HPDE6-E6E7 (cell line): ENCODE measurements at regions not wholly inside any gene's neighbourhood (a gene's known extent, or its start where the extent isn't known, plus 50 kb on each side); places are given as distances from the start of the nearest gene placed in this dataset.

Source experiments
- DNase-seq: peaks from one replicate; pipeline ENCODE4 v3.0.0; 2011; ENCODE audit warnings: missing footprints; ENCODE audit errors: extremely low spot score

DNA sequence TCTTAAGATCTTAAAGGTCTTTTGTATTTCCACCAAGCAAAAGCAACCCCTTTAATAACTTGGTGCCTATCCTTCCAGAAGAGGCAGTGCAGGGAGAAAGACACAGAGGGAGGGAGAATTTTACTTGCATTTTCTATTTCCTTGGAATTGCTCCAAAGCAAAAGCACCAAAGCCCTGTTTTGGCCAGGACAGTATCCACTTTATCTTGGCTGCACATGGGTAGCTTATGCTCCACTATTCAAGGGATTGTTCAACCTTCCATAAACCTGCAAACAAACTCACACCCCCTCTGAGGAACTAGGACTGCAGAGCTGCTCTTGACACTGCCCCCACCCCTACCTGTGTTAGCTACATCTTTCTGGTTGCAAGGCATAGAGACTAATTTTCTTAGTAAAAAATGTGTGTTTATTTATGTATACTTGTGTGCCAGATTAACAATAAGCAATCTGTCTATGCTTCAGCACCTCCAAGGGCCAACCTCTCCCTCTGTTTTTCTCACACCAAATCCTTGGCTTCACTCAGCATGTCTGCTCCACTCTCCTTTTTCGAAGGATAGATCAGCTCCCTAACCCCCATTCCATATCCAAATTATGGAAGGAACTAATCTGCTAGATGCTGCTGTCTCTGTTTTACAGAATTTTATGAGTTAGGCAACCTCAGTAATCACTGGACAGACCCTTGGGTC is 68.1 kb upstream of the KLF12 start:
- no peak for DNase-seq

DNA sequence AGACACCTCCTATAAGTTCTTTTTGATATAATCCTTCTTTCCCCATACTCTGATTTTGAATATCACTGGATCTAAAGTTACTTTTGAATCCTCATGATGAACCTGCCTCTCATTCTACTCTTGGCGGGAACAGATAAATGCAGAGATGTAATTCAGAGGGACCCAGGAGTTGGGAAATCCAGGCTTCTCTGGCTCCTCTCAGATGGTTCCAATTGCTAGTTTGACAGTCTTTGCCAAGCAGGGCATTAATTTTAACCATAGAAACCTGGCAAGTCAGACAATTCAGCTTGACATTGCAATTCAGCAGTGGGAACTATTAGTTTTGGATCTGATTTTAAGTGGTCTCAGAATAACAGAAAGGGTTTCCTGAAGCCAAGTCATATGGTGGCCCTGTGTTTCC is 67.3 kb upstream of the KLF12 start:
- no peak for DNase-seq

DNA sequence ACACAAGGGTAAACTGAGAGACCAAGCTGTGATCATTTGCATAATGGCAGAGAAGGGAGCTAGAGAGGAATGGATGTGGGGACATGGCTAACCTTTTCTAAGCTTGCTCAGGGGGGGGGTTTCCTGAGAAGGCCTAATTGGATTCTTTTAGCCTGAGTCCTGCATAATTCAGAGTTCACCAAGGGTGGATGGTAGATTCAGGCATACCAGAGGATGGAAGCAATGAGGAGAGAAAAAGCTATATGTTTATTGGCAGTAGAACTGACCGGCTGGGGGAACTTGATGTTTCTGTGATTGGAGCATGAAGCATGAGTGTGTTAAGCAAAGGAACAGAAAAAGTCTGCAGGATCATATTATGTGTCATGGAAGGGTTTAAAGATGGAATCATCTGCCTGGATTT is 65.9 kb upstream of the KLF12 start:
- no peak for DNase-seq

DNA sequence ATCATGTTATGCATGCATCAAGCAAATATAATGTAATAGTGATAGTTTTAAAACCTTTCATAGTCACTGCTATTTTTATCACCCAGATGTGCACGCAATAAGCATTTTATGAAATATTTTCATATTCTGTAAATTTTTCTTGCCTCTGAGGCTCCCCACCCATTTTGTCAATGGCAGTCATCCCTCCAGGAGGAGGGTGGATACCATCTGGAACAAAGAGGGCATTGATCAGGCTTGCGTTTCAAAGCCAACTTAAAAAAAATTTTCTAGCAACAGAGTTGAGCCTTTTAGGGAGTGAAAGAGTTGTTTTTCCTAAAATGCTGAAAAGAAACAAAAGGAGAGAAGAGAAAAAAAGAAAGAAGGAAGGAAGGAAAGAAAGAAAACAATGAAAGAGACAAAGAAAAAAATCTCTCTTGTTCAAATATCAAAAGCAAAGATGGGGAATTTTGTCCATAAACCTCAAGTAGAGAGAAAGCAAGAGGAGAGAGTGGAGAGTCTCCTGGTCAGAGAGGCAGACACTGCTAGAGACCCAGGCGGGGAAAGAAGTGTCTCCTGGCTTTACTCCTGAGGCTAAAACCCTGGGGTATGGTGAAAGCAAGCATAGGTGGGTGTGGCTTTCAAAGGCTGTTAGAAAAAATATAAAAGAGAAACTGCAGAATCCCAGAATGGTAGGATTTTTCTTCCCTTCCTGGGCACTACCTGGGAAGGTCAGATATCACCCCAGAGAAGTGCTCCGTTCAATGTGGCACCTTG is 63.6 kb upstream of the KLF12 start:
- DNase-seq: no peak

DNA sequence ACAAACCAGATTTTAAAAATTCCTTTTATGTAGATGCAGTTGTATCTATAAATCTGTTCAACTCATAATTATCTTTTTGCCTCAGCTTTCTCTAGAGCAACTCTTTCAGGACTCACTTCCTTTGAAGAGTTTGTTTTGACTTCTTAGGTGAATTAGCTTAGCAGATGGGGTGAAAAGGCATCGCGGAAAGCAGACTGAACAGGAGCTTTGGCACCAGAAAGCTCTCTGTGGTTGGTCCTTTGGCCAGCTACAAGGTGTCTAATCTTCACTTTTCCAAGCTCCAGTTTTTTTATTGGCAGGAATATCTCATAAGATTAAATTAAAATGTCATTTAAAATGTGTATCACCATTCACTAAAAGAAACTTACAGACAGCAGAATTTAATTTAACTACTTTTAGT is 60.6 kb upstream of the KLF12 start:
- DNase-seq: no peak

DNA sequence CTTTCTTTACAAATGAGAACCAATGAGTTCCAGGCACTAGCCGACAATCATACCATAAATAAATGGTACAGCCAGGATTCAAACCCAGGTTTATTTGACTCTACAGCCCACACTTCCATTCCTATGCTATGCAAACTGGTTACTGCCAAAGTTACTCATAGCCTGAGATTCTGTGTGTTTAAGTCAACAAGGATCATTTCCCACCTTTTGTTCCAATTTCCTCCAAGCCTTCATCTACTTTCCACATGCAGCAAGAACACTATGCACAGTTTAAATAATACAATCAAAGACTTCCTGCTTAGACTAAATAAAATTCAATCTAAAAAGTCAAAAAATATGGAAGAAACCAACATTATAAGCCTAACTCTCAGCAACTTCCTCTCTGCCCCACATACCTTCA is 59.2 kb upstream of the KLF12 start:
- DNase-seq: no peak

DNA sequence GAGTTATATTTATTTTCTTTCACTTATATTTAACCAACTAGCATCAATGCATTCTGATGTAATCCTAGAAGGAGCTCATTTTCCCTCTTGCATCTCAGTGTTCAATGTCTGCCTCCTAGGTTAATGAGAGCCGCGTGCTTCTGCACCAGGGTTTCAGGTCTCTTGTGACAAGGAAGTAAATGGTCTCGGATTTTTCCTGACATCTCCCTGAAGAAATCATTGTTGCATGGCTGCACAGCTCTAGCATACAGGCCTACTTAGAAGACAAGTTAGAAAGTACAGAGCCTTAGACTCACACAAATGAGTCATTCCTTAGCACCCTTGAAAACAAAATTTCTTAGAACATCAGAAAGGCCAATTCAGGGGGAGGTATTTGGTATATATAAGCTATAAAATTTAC is 57.2 kb upstream of the KLF12 start:
- DNase-seq: no peak

DNA sequence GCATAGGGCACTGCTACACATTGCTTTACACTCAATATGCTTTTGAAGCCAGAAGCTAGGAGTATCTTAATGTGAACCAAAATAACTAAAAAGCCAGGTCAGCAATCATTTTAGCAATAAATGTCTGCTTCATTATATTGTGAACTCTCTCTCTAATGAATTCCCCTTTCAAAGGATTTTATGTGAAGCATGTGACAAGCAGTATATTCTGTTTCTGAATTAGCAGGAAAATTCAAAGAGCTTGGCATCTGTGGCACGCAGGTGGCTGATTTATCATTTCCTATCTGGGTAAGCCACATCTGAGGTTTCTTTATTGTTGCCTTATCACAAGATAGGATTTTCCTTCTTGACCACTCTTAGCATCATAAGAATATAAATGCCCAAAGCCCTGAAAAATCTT is 56.8 kb upstream of the KLF12 start:
- no peak for DNase-seq

DNA sequence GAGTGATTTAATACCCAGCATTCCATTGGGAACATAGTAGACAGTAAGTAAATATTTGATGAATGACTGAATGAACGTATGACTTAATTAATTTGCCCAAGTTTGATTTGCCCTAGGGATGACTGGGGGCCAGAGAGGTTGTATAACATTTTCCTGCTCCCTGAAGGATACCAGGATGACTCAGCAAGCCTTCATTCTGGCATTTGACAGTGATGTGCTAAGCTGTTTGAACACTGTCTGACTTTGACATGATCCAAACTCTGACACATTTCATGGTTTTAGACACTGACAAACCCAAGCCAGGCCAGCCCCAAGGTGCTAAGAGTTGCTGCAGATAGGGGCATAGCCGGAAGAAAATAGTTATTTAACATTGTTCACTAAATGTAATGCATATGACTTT is 53.4 kb upstream of the KLF12 start:
- peak; percentile 37 for DNase-seq

DNA sequence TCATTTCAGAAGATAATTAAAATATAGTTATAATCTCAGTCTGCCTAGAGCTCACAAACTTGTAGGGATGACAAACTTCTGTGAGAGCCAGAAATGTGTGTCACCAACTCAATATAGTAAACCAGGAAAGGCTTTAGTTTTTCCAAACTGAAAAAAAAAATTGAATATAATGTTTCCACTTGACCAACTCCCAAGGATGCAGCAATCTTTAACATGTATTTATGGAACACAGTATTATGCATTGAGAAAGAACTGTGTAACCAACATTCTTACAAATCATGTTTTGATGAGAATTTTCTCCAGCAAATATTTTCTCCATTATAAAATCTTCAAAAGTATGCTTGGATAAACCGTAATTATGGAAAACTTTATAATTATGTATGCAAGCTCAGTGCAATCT is 50.1 kb upstream of the KLF12 start:
- no peak for DNase-seq
